C4-2B (cell line): ENCODE measurements at regions not wholly inside any gene's neighbourhood (a gene's known extent, or its start where the extent isn't known, plus 50 kb on each side); places are given as distances from the start of the nearest gene placed in this dataset.

Experiments
- H3K27ac ChIP-seq: fragments of 450-650 bp; 2 replicates; pipeline ENCODE4 v1.5.1; 2017
- ZFX ChIP-seq: fragments of 450-650 bp; IDR thresholded peaks from 2 replicates; pipeline ENCODE4 v1.6.1; 2017
- TF ChIP-seq, protein P1 (sequence below): fragments of 450-650 bp; conservative IDR thresholded peaks from 2 replicates; pipeline ENCODE4 v1.5.1; 2017; ENCODE audit warnings: mild to moderate bottlenecking

DNA sequence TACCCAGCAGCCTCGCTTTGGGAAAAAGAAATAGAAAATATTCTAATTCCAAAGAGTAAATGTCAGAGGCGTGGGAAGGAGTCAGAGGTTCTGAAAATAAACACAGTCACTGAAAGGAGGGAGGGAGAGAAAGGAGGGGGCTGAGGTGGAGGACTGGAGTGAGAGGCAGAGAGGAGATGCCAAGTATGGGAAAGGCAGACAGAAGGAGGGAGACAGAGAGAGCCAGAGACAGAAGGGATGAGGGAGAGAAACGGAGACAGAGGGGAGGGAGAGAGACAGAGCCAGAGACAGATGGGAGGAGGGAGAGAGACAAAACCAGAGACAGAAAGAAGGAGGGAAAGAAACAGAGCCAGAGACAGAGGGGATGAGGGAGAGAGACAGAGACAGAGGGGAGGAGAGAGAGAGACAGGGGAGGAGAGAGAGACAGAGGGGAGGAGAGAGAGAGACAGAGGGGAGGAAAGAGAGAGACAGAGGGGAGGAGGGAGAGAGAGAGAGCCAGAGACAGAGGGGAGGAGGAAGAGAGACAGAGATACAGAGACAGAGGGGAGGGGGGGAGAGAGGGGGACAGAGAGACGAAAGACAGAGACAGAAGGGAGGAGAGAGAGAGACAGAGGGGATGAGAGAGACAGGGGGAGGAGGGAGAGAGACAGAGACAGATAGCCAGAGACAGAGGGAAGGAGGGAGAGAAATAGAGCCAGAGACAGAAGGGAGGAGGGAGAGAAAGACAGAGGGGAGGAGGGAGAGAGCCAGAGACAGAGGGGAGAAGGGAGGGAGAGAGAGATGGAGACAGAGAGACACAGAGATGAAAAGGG, 525.5 kb downstream of the MATN1 start:
- no peak overlapping the region for H3K27ac ChIP-seq
- no peak for TF ChIP-seq ZFX
- TF ChIP-seq, protein P1, sequence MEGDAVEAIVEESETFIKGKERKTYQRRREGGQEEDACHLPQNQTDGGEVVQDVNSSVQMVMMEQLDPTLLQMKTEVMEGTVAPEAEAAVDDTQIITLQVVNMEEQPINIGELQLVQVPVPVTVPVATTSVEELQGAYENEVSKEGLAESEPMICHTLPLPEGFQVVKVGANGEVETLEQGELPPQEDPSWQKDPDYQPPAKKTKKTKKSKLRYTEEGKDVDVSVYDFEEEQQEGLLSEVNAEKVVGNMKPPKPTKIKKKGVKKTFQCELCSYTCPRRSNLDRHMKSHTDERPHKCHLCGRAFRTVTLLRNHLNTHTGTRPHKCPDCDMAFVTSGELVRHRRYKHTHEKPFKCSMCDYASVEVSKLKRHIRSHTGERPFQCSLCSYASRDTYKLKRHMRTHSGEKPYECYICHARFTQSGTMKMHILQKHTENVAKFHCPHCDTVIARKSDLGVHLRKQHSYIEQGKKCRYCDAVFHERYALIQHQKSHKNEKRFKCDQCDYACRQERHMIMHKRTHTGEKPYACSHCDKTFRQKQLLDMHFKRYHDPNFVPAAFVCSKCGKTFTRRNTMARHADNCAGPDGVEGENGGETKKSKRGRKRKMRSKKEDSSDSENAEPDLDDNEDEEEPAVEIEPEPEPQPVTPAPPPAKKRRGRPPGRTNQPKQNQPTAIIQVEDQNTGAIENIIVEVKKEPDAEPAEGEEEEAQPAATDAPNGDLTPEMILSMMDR = no peak

- TF ChIP-seq, protein P1 = no peak
- no peak for TF ChIP-seq ZFX
- no peak overlapping the region for H3K27ac ChIP-seq
Measured at GRCh38 chr1:30196872-30197638, 526.3 kb downstream of the MATN1 start.

DNA sequence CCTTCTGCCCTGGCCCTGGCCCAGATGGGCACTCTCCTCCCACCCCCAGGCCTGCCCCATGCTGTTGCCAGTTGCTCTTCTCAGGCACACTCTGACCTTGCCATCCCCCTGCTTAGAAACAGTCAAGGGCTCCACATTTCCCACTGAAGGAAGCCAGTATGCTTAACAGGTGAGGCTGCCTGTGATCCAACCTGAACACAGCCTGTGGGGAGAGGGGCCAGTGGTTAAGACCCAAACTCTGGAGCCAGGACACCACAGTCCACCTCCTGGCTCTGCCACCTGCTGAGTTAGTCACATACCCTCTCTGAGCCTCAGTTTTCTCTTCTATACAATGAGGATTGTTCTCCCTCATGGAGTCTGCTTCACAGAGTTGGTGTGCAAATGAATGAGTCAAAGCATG, 526.9 kb downstream of the MATN1 start:
- H3K27ac ChIP-seq = no peak overlapping the region
- TF ChIP-seq ZFX = no peak
- TF ChIP-seq, protein P1 = no peak

DNA sequence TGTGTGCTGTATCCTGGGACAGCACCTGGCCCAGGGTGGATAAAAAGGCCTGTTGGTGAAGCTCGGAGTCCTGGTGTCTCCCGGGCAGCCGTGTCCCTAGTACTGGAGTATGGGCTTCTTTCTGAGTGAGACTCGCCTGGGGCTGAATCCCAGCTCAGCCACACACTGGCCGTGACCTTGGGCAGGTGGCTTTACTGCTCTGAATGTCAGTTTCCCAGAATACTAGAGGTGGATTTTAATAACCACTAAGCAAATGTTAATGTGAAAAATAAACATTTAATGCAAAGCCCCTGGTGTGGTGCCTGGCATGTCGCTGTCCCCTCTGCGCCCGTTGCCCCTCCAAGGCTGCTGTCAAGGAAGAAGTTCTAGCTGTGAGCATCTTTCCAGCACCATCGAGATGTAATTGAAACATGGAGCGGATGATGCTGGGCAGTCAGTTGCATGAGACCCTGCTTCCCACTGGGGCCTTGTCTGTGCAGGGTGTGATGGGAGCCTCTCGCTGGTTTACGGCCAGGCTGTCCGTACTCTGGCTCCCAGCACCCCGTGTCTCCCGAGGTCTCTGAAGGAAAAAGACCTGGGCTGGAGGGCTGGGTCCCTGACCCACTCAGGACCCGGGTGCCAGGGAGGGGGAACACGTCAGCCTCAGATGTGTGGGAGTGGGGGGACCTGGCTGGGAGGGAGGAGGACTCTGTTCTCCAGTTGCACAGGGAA, 527.8 kb downstream of the MATN1 start:
- TF ChIP-seq ZFX = no peak
- TF ChIP-seq, protein P1 = no peak

DNA sequence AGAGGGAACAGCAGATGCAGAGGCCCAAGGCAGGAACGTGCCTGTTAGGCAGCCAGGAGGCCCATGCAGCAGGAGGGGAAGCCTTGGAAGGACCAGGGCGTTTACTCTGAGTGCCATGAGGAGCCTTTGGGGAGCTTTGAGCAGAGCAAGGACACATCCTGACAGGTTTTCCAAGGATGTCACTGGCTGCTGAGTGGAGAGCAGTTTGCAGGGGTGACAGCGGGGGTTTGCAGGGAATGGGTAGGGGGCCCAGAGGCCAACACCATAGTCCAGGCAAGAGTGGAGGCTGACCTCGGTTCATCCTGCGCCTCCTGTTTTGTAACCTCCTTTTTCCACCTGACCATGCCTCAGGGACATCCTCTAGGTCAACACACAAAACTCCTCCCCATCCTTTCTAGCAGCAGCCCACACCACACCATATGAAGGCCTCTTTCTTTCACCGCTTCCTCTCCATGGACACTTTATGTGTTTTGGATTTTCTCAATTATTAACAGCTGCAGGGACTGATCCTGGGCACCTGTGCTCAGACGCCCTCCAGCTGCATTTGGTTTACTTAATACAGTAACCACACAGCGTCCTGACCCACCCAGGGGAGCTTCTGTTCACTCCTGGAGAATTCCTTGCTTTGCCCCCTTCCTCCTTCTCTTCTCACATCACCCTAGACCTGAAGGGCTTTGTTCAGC, 528.5 kb downstream of the MATN1 start:
- no peak for TF ChIP-seq ZFX
- TF ChIP-seq, protein P1 = no peak
- no peak overlapping the region for H3K27ac ChIP-seq

More for the DNA sequence above, 527.8 kb downstream of the MATN1 start:
- H3K27ac ChIP-seq = no peak overlapping the region

DNA sequence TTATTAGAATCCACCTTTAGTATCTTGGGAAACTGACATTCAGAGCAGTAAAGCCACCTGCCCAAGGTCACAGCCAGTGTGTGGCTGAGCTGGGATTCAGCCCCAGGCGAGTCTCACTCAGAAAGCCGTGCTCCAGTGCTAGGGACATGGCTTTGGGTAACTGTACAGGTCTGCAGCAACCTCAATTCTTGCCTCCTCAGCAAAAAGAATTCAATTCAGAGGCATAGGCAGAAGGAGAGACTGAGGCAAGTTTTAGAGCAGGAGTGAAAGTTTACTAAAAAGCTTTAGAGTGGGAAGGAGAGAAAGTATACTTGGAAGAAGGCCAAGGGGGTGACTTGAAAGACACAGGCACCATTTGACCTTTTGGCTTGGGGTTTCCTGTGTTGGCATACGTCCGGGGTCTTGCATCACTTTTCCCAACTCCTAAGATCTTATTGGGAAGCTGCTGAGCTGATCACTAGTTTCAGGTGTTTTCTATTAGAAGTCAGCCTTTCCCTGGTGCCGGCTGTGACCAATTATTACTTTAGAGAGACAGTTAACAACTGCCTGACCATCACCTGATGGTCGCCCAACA, 529.3 kb downstream of the MATN1 start:
- H3K27ac ChIP-seq = no peak overlapping the region
- no peak for TF ChIP-seq ZFX
- TF ChIP-seq, protein P1 = no peak
